ENCODE measurements at regions not wholly inside any gene's neighbourhood (a gene's known extent, or its start where the extent isn't known, plus 50 kb on each side); places are given as distances from the start of the nearest gene placed in this dataset.

GRCh38 chr6:154561750-154562149, 51.3 kb upstream of the CNKSR3 start:
- H3K36me3 Mint-ChIP-seq, result no peaks in the 10 kb centered on the region
- H3K4me3 Mint-ChIP-seq, result no peak overlapping the region
- H3K27me3 Mint-ChIP-seq (ENCODE audit: low read depth in 3 of 3), result peaks cover 0 to 4% (median 1%) of the 10 kb centered on the region in 3 donors
- Histone ChIP-seq H3K27ac (ENCODE audit: low read depth in 1 of 2, low read length in 2 of 2) (no peak overlapping the region), H3K4me2 (replicated peaks; ENCODE audit: extremely low read depth, low read length, poor library complexity, severe bottlenecking) (no peak overlapping the region), H2AFZ (ENCODE audit: insufficient read depth, low read depth, low read length, poor library complexity, severe bottlenecking) (no peak overlapping the region), H3K9me3 (replicated peaks in 1 of 2; ENCODE audit: control insufficient read depth in 1 of 2, insufficient read depth in 1 of 2, low read length in 2 of 2) (no peaks in the 10 kb centered on the region), H3K36me3 (replicated peaks in 1 of 2; ENCODE audit: control insufficient read depth in 1 of 2, insufficient read depth in 2 of 2, low read length in 2 of 2) (no peaks in the 10 kb centered on the region), H3K9ac (ENCODE audit: insufficient read depth, low read length, poor library complexity, severe bottlenecking) (no peak overlapping the region), H3K27me3 (ENCODE audit: control insufficient read depth in 2 of 2, insufficient read depth in 2 of 2, low read length in 2 of 2) (no peaks in the 10 kb centered on the region), H3K79me2 (ENCODE audit: insufficient read depth, low read length) (no peaks in the 10 kb centered on the region), H4K20me1 (ENCODE audit: insufficient read depth, low read length) (no peaks in the 10 kb centered on the region), H3K4me1 (ENCODE audit: control insufficient read depth in 1 of 2, insufficient read depth in 2 of 2, low read length in 2 of 2) (no peaks in the 10 kb centered on the region), H3K4me3 (replicated peaks in 1 of 3; ENCODE audit: low read depth in 2 of 3, low read length in 3 of 3) (no peak overlapping the region)
- H3K4me1 Mint-ChIP-seq, result no peaks in the 10 kb centered on the region
- no peak overlapping the region for H3K27ac Mint-ChIP-seq
- intact Hi-C loops (cut with micrococcal nuclease), result no loop called here
- H3K9me3 Mint-ChIP-seq, result peaks cover 0 to 7% (median 4%) of the 10 kb centered on the region in 7 donors
- WGBS (ENCODE audit: insufficient coverage), result no CpG with 5 or more reads among the region's 2 CpGs
- TF ChIP-seq, protein P1, sequence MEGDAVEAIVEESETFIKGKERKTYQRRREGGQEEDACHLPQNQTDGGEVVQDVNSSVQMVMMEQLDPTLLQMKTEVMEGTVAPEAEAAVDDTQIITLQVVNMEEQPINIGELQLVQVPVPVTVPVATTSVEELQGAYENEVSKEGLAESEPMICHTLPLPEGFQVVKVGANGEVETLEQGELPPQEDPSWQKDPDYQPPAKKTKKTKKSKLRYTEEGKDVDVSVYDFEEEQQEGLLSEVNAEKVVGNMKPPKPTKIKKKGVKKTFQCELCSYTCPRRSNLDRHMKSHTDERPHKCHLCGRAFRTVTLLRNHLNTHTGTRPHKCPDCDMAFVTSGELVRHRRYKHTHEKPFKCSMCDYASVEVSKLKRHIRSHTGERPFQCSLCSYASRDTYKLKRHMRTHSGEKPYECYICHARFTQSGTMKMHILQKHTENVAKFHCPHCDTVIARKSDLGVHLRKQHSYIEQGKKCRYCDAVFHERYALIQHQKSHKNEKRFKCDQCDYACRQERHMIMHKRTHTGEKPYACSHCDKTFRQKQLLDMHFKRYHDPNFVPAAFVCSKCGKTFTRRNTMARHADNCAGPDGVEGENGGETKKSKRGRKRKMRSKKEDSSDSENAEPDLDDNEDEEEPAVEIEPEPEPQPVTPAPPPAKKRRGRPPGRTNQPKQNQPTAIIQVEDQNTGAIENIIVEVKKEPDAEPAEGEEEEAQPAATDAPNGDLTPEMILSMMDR (IDR thresholded peaks at IDR 0.05), result no peak
- DNase-seq, result no peak

DNA sequence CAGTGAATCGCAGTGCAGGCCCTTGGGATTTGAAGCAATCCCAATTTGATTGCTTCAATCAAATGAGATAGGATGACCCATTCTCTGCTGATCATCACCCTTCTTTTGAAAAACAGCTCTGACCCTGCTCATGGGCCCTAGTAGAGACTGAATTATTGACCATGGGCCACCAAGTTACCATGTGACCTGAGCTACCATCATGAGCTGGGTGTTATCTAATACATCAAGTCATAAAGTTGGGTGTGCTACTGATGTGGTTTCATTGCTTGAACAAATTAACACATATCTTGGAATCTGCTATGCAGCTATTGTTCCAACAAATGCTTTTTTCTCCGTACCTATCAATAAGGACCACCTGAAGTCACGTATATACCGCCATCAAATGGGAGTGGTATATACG, 54.8 kb upstream of the CNKSR3 start:
- H3K4me3 ChIP-seq (replicated peaks in 1 of 3; ENCODE audit: low read depth in 2 of 3, low read length in 3 of 3), result no peak overlapping the region
- Mint-ChIP-seq H3K27me3 (ENCODE audit: low read depth in 3 of 3) (no peaks in the 10 kb centered on the region), H3K4me1 (no peaks in the 10 kb centered on the region), H3K27ac (no peak overlapping the region), H3K36me3 (no peaks in the 10 kb centered on the region), H3K9me3 (peaks cover 0 to 7% (median 3%) of the 10 kb centered on the region in 7 donors), H3K4me3 (no peak overlapping the region)
- H4K20me1 ChIP-seq (ENCODE audit: insufficient read depth, low read length), result no peaks in the 10 kb centered on the region
- H3K79me2 ChIP-seq (ENCODE audit: insufficient read depth, low read length), result no peaks in the 10 kb centered on the region
- H3K9ac ChIP-seq (ENCODE audit: insufficient read depth, low read length, poor library complexity, severe bottlenecking), result no peak overlapping the region
- no peak overlapping the region for H2AFZ ChIP-seq (ENCODE audit: insufficient read depth, low read depth, low read length, poor library complexity, severe bottlenecking)
- H3K4me2 ChIP-seq (replicated peaks; ENCODE audit: extremely low read depth, low read length, poor library complexity, severe bottlenecking), result no peak overlapping the region
- H3K27ac ChIP-seq (ENCODE audit: low read depth in 1 of 2, low read length in 2 of 2), result no peak overlapping the region
- H3K36me3 ChIP-seq (replicated peaks in 1 of 2; ENCODE audit: control insufficient read depth in 1 of 2, insufficient read depth in 2 of 2, low read length in 2 of 2), result no peaks in the 10 kb centered on the region
- H3K4me1 ChIP-seq (ENCODE audit: control insufficient read depth in 1 of 2, insufficient read depth in 2 of 2, low read length in 2 of 2), result no peaks in the 10 kb centered on the region
- TF ChIP-seq, protein P1 (IDR thresholded peaks at IDR 0.05), result no peak
- no peaks in the 10 kb centered on the region for H3K9me3 ChIP-seq (replicated peaks in 1 of 2; ENCODE audit: control insufficient read depth in 1 of 2, insufficient read depth in 1 of 2, low read length in 2 of 2)
- no peak for DNase-seq
- intact Hi-C loops (cut with micrococcal nuclease), result no loop called here
- H3K27me3 ChIP-seq (ENCODE audit: control insufficient read depth in 2 of 2, insufficient read depth in 2 of 2, low read length in 2 of 2), result no peaks in the 10 kb centered on the region
- WGBS (ENCODE audit: insufficient coverage), result no CpG with 5 or more reads among the region's 5 CpGs
